SK-N-SH (cell line): ENCODE measurements at regions not wholly inside any gene's neighbourhood (a gene's known extent, or its start where the extent isn't known, plus 50 kb on each side); places are given as distances from the start of the nearest gene placed in this dataset.

Source experiments
- CTCF ChIA-PET: fragments of 300-600, 350-600 bp; formaldehyde crosslinking; extraction: SDS; loops from one replicate; lab custom pipeline; 2021; lab: Yijun Ruan, JAX
- POLR2A ChIA-PET: fragments of 350-600 bp; sonication (Branson Sonifier 250); formaldehyde crosslinking; extraction: SDS; loops from one replicate; lab custom pipeline; 2020; ENCODE audit warnings: antibody characterized with exemption, inconsistent platforms; lab: Yijun Ruan, JAX
- DNase-seq: peaks from one replicate; pipeline ENCODE4 v3.0.0; 2012
- H2AFZ ChIP-seq: fragments of 200-600 bp; sonication (generic); 2 replicates; pipeline ENCODE4 v1.8.1; 2016; ENCODE audit warnings: antibody characterized with exemption, mild to moderate bottlenecking, low read depth
- H3F3A ChIP-seq: fragments of 200-600 bp; sonication (generic); replicated peaks from 2 replicates; pipeline ENCODE3; 2016; ENCODE audit warnings: antibody characterized with exemption, mild to moderate bottlenecking; ENCODE audit not compliant: insufficient read depth
- H3K27ac ChIP-seq, 2 experiments: fragments of 200-500 bp in 1 of 2; fragments of 200-600 bp in 1 of 2; sonication (Bioruptor generic) in 1 of 2; sonication (generic), shearing (Covaris generic) in 1 of 2; 2 replicates each; pipeline versions ENCODE4 v1.5.1 to v1.6.1; 2014 to 2016; ENCODE audit warnings: low read depth in 2 of 2, inconsistent platforms in 1 of 2, low read length in 1 of 2, mild to moderate bottlenecking in 1 of 2, mixed read lengths in 1 of 2
- H3K27me3 ChIP-seq: fragments of 200-600 bp; sonication (generic), shearing (Covaris generic); 2 replicates; pipeline ENCODE4 v1.6.1; 2016; ENCODE audit warnings: mixed run types; ENCODE audit not compliant: insufficient read depth
- H3K36me3 ChIP-seq, 2 experiments: fragments of 200-500 bp in 1 of 2; fragments of 200-600 bp in 1 of 2; sonication (Bioruptor generic) in 1 of 2; sonication (generic) in 1 of 2; replicated peaks in 1 of 2; 2 replicates each; pipeline versions ENCODE3 to v1.5.1; 2014 to 2016; ENCODE audit warnings: low read length in 1 of 2, mild to moderate bottlenecking in 1 of 2; ENCODE audit not compliant: insufficient read depth in 2 of 2, control insufficient read depth in 1 of 2
- H3K4me1 ChIP-seq, 2 experiments: fragments of 200-500 bp in 1 of 2; fragments of 200-600 bp in 1 of 2; sonication (Bioruptor generic) in 1 of 2; sonication (generic), shearing (Covaris generic) in 1 of 2; 2 replicates each; pipeline versions ENCODE4 v1.5.1 to v1.6.1; 2014 to 2016; ENCODE audit warnings: low read depth in 1 of 2, low read length in 1 of 2, mixed run types in 1 of 2; ENCODE audit not compliant: insufficient read depth in 2 of 2, control insufficient read depth in 1 of 2
- H3K4me2 ChIP-seq: fragments of 200-600 bp; sonication (generic), shearing (Covaris generic); 2 replicates; pipeline ENCODE4 v1.6.1; 2017; ENCODE audit warnings: mixed run types
- H3K4me3 ChIP-seq, 2 experiments: fragments of 200-500 bp in 1 of 2; fragments of 200-600 bp in 1 of 2; sonication (Bioruptor generic) in 1 of 2; sonication (generic), shearing (Covaris generic) in 1 of 2; 2 replicates each; pipeline versions ENCODE4 v1.5.1 to v1.8.1; 2014 to 2016; ENCODE audit warnings: low read depth in 2 of 2, inconsistent platforms in 1 of 2, low read length in 1 of 2, mild to moderate bottlenecking in 1 of 2, mixed read lengths in 1 of 2, moderate library complexity in 1 of 2
- H3K79me2 ChIP-seq: fragments of 200-600 bp; sonication (generic); 2 replicates; pipeline ENCODE4 v1.8.1; 2017; ENCODE audit warnings: mild to moderate bottlenecking; ENCODE audit not compliant: insufficient read depth
- H3K9ac ChIP-seq: fragments of 200-600 bp; sonication (generic); 2 replicates; pipeline ENCODE4 v1.6.1; 2017; ENCODE audit warnings: mixed run types
- H3K9me2 ChIP-seq: fragments of 200-600 bp; sonication (generic); 2 replicates; pipeline ENCODE4 v1.6.1; 2017; ENCODE audit warnings: mixed run types
- H3K9me3 ChIP-seq: fragments of 200-600 bp; sonication (generic); 2 replicates; pipeline ENCODE4 v1.6.1; 2017; ENCODE audit warnings: mixed run types, mild to moderate bottlenecking, moderate library complexity
- H4K20me1 ChIP-seq: fragments of 200-600 bp; sonication (generic); 2 replicates; pipeline ENCODE4 v1.6.1; 2017; ENCODE audit warnings: mild to moderate bottlenecking, mixed run types; ENCODE audit not compliant: insufficient read depth
- CHD2 ChIP-seq: fragments of 150-350 bp; IDR thresholded peaks from 2 replicates; pipeline ENCODE4 v1.6.1; 2018; ENCODE audit warnings: low read length; ENCODE audit not compliant: partially characterized antibody
- CTCF ChIP-seq: fragments of 200-600 bp; sonication (generic); IDR thresholded peaks from 2 replicates; pipeline ENCODE4 v1.6.1; 2017; ENCODE audit warnings: antibody characterized with exemption, mild to moderate bottlenecking, moderate library complexity
- ELF1 ChIP-seq: IDR thresholded peaks from 2 replicates; pipeline ENCODE4 v1.4.0; 2012
- EP300 ChIP-seq, 2 experiments: IDR thresholded peaks; 2 replicates each; pipeline versions ENCODE4 v1.4.0 to v1.6.1; 2012; ENCODE audit warnings: borderline replicate concordance in 1 of 2, low read depth in 1 of 2, low read length in 1 of 2
- FOSL2 ChIP-seq: IDR thresholded peaks from 2 replicates; pipeline ENCODE4 v1.4.0; 2012; ENCODE audit warnings: low read depth, mild to moderate bottlenecking, moderate library complexity, borderline replicate concordance
- FOXJ3 ChIP-seq: sonication (generic); formaldehyde crosslinking; IDR thresholded peaks from 2 replicates; pipeline ENCODE4 v1.5.1; 2020; ENCODE audit warnings: mild to moderate bottlenecking, missing genetic modification reagents
- FOXM1 ChIP-seq: IDR thresholded peaks from 2 replicates; pipeline ENCODE4 v1.4.0; 2012; ENCODE audit warnings: low read depth, mild to moderate bottlenecking
- GABPA ChIP-seq: IDR thresholded peaks from 2 replicates; pipeline ENCODE4 v1.4.0; 2012; ENCODE audit warnings: low read depth, mild to moderate bottlenecking
- IRF3 ChIP-seq: fragments of 150-350 bp; IDR thresholded peaks from 2 replicates; pipeline ENCODE4 v1.6.1; 2016; ENCODE audit warnings: mild to moderate bottlenecking, low read depth, low read length
- MEF2A ChIP-seq: IDR thresholded peaks from 2 replicates; pipeline ENCODE4 v1.4.0; 2012; ENCODE audit warnings: low read depth, borderline replicate concordance
- NFIC ChIP-seq: IDR thresholded peaks from 2 replicates; pipeline ENCODE4 v1.4.0; 2012; ENCODE audit warnings: borderline replicate concordance
- NRF1 ChIP-seq: IDR thresholded peaks from 2 replicates; pipeline ENCODE4 v1.6.1; 2012; ENCODE audit warnings: low read depth, mild to moderate bottlenecking, low read length
- POLR2AphosphoS5 ChIP-seq: IDR thresholded peaks from 2 replicates; pipeline ENCODE4 v1.6.1; 2012; ENCODE audit warnings: low read depth, low read length
- RAD21 ChIP-seq: IDR thresholded peaks from 2 replicates; pipeline ENCODE4 v1.6.1; 2012; ENCODE audit warnings: mild to moderate bottlenecking, low read length
- RCOR1 ChIP-seq: fragments of 150-350 bp; IDR thresholded peaks from 2 replicates; pipeline ENCODE4 v1.6.1; 2017; ENCODE audit warnings: antibody characterized with exemption, low read length
- SMC3 ChIP-seq: IDR thresholded peaks from 2 replicates; pipeline ENCODE4 v1.6.1; 2012; ENCODE audit warnings: low read depth, low read length, improper control_type of control experiment
- TAF1 ChIP-seq: IDR thresholded peaks from 2 replicates; pipeline ENCODE4 v1.6.1; 2012; ENCODE audit warnings: low read depth, mild to moderate bottlenecking, low read length, moderate library complexity, borderline replicate concordance
- TCF12 ChIP-seq: IDR thresholded peaks from 2 replicates; pipeline ENCODE4 v1.4.0; 2012
- YY1 ChIP-seq: IDR thresholded peaks from 2 replicates; pipeline ENCODE4 v1.4.0; 2012; ENCODE audit warnings: low read depth, mild to moderate bottlenecking
- ZBTB33 ChIP-seq: IDR thresholded peaks from 2 replicates; pipeline ENCODE4 v1.4.0; 2012; ENCODE audit warnings: low read depth, borderline replicate concordance
- WGBS: methylation state at CpG from one replicate; pipeline ENCODE4 v1.1.6; 2017; ENCODE audit warnings: low lambda C conversion rate; 5-methylcytosine and 5-hydroxymethylcytosine counted together

GRCh38 chr4:38509551-38509950, 154.4 kb upstream of the KLF3 start (continued):
- TF ChIP-seq CTCF (no peak), SMC3 (no peak), ZBTB33 (no peak), NFIC (no peak), FOXM1 (no peak), YY1 (no peak), ELF1 (no peak), CHD2 (no peak)

- Histone ChIP-seq H3K4me1 (no peaks in the 10 kb centered on the region), H3K9me3 (no peaks in the 10 kb centered on the region), H3K9me2 (no peaks in the 10 kb centered on the region), H3K4me2 (no peak overlapping the region), H3K27me3 (peaks cover 3% of the 10 kb centered on the region; the same call in 1 of the 2 replicates), H3K9ac (no peak overlapping the region), H3K4me3 (no peak overlapping the region), H3K27ac (no peak overlapping the region), H4K20me1 (no peaks in the 10 kb centered on the region), H3F3A (no peaks in the 10 kb centered on the region), H2AFZ (no peak overlapping the region), H3K36me3 (no peaks in the 10 kb centered on the region), H3K79me2 (no peaks in the 10 kb centered on the region)
- ChIA-PET CTCF (no interaction called here), POLR2A (no interaction called here)
- 68% methylated on average over 2 of the region's 2 CpGs for WGBS
- TF ChIP-seq SMC3 (no peak), ZBTB33 (no peak), CTCF (no peak), IRF3 (no peak), RCOR1 (no peak), TCF12 (no peak), TAF1 (no peak), MEF2A (no peak), FOSL2 (no peak), EP300 (IDR thresholded peaks at IDR 0.05; ENCODE audit: borderline replicate concordance in 1 of 2, low read depth in 1 of 2, low read length in 1 of 2) (no peak), RAD21 (no peak), YY1 (no peak), NFIC (no peak), CHD2 (no peak), FOXJ3 (CRISPR knock-in tag) (no peak), GABPA (no peak), NRF1 (no peak), POLR2AphosphoS5 (no peak)
- no peak for DNase-seq
Measured at GRCh38 chr4:38510201-38510600, 153.8 kb upstream of the KLF3 start.
